Panc1 (cell line): ENCODE measurements at regions not wholly inside any gene's neighbourhood (a gene's known extent, or its start where the extent isn't known, plus 50 kb on each side); places are given as distances from the start of the nearest gene placed in this dataset.
"Not testable (repeated sequence)": the region's sequence is repeated elsewhere in the genome, so short reads cannot be mapped to it uniquely, and the experiment has no call there.

Source experiments
- TF ChIP-seq, protein P1 (sequence below), 2 experiments: IDR thresholded peaks; 2 replicates each; pipeline ENCODE4 v1.6.1; 2011 to 2012; ENCODE audit warnings: low read depth in 2 of 2, control low read depth in 1 of 2, low read length in 1 of 2, mild to moderate bottlenecking in 1 of 2, moderate library complexity in 1 of 2; ENCODE audit not compliant: insufficient read depth in 1 of 2
- TF ChIP-seq, protein P2 (sequence below): fragments of 450-650 bp; IDR thresholded peaks from 2 replicates; pipeline ENCODE4 v1.5.1; 2017; ENCODE audit warnings: mild to moderate bottlenecking

DNA sequence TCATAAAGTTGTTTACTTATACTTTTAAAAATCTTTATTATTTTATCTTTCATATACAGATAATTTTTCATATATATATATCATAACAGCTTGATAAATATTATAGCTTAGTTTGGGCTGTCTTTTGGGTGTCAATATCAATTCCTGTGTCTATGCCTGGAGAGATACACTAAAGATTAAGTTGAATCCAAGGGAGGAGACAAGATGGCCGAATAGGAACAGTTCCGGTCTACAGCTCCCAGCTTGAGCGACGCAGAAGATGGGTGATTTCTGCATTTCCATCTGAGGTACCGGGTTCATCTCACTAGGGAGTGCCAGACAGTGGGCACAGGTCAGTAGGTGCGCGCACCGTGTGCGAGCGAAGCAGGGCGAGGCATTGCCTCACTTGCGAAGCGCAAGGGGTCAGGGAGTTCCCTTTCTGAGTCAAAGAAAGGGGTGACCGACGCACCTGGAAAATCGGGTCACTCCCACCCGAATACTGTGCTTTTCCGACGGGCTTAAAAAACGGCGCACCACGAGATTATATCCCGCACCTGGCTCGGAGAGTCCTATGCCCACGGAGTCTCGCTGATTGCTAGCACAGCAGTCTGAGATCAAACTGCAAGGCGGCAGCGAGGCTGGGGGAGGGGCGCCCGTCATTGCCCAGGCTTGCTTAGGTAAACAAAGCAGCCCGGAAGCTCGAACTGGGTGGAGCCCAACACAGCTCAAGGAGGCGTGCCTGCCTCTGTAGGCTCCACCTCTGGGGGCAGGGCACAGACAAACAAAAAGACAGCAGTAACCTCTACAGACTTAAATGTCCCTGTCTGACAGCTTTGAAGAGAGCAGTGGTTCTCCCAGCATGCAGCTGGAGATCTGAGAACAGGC lies 388.8 kb upstream of the FAR2 start:
- TF ChIP-seq, protein P1, sequence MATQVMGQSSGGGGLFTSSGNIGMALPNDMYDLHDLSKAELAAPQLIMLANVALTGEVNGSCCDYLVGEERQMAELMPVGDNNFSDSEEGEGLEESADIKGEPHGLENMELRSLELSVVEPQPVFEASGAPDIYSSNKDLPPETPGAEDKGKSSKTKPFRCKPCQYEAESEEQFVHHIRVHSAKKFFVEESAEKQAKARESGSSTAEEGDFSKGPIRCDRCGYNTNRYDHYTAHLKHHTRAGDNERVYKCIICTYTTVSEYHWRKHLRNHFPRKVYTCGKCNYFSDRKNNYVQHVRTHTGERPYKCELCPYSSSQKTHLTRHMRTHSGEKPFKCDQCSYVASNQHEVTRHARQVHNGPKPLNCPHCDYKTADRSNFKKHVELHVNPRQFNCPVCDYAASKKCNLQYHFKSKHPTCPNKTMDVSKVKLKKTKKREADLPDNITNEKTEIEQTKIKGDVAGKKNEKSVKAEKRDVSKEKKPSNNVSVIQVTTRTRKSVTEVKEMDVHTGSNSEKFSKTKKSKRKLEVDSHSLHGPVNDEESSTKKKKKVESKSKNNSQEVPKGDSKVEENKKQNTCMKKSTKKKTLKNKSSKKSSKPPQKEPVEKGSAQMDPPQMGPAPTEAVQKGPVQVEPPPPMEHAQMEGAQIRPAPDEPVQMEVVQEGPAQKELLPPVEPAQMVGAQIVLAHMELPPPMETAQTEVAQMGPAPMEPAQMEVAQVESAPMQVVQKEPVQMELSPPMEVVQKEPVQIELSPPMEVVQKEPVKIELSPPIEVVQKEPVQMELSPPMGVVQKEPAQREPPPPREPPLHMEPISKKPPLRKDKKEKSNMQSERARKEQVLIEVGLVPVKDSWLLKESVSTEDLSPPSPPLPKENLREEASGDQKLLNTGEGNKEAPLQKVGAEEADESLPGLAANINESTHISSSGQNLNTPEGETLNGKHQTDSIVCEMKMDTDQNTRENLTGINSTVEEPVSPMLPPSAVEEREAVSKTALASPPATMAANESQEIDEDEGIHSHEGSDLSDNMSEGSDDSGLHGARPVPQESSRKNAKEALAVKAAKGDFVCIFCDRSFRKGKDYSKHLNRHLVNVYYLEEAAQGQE (IDR thresholded peaks at IDR 0.05; ENCODE audit: insufficient read depth in 1 of 2, low read depth in 2 of 2, low read length in 1 of 2) = not testable (repeated sequence)
- TF ChIP-seq, protein P2, sequence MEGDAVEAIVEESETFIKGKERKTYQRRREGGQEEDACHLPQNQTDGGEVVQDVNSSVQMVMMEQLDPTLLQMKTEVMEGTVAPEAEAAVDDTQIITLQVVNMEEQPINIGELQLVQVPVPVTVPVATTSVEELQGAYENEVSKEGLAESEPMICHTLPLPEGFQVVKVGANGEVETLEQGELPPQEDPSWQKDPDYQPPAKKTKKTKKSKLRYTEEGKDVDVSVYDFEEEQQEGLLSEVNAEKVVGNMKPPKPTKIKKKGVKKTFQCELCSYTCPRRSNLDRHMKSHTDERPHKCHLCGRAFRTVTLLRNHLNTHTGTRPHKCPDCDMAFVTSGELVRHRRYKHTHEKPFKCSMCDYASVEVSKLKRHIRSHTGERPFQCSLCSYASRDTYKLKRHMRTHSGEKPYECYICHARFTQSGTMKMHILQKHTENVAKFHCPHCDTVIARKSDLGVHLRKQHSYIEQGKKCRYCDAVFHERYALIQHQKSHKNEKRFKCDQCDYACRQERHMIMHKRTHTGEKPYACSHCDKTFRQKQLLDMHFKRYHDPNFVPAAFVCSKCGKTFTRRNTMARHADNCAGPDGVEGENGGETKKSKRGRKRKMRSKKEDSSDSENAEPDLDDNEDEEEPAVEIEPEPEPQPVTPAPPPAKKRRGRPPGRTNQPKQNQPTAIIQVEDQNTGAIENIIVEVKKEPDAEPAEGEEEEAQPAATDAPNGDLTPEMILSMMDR = not testable (repeated sequence)
